NCI-H748 (cell line): ENCODE measurements at regions not wholly inside any gene's neighbourhood (a gene's known extent, or its start where the extent isn't known, plus 50 kb on each side); places are given as distances from the start of the nearest gene placed in this dataset.

Experiments
- DNase-seq: peaks from one replicate; lab custom pipeline; 2025; ENCODE audit not compliant: unreplicated experiment; lab: John Stamatoyannopoulos, UW

GRCh38 chr18:6605115-6605869 lies 124.2 kb upstream of the ARHGAP28 start:
- DNase-seq = no peak

- peak; percentile 64 for DNase-seq
Measured at GRCh38 chr18:6606411-6607085, 123.0 kb upstream of the ARHGAP28 start.

GRCh38 chr18:6607343-6607742 lies 122.2 kb upstream of the ARHGAP28 start:
- peak; percentile 26 for DNase-seq

GRCh38 chr18:6609666-6610264 lies 119.8 kb upstream of the ARHGAP28 start:
- no peak for DNase-seq

- DNase-seq = no peak
Measured at GRCh38 chr18:6610466-6610865, 119.0 kb upstream of the ARHGAP28 start.

GRCh38 chr18:6613581-6613980 lies 115.9 kb upstream of the ARHGAP28 start:
- DNase-seq = no peak

- no peak for DNase-seq
Measured at GRCh38 chr18:6614952-6615351, 114.6 kb upstream of the ARHGAP28 start.

- no peak for DNase-seq
Measured at GRCh38 chr18:6616981-6617380, 112.5 kb upstream of the ARHGAP28 start.

GRCh38 chr18:6621437-6621836 lies 108.1 kb upstream of the ARHGAP28 start:
- no peak for DNase-seq

- no peak for DNase-seq
Measured at GRCh38 chr18:6623278-6623677, 106.2 kb upstream of the ARHGAP28 start.

- no peak for DNase-seq
Measured at GRCh38 chr18:6624271-6624660, 105.2 kb upstream of the ARHGAP28 start.

- DNase-seq = no peak
Measured at GRCh38 chr18:6624661-6625311, 104.7 kb upstream of the ARHGAP28 start.

- no peak for DNase-seq
Measured at GRCh38 chr18:6625481-6625880, 104.0 kb upstream of the ARHGAP28 start.

GRCh38 chr18:6626457-6626856 lies 103.1 kb upstream of the ARHGAP28 start:
- no peak for DNase-seq

- no peak for DNase-seq
Measured at GRCh38 chr18:6627645-6628044, 101.9 kb upstream of the ARHGAP28 start.

GRCh38 chr18:6628187-6628586 lies 101.3 kb upstream of the ARHGAP28 start:
- no peak for DNase-seq

- DNase-seq = no peak
Measured at GRCh38 chr18:6629635-6630140, 99.8 kb upstream of the ARHGAP28 start.

- DNase-seq = peak; percentile 92
Measured at GRCh38 chr18:6633310-6633709, 96.2 kb upstream of the ARHGAP28 start.

GRCh38 chr18:6636091-6636490 lies 93.4 kb upstream of the ARHGAP28 start:
- no peak for DNase-seq

- DNase-seq = peak; percentile 10
Measured at GRCh38 chr18:6638447-6638846, 91.1 kb upstream of the ARHGAP28 start.

GRCh38 chr18:6639305-6639704 lies 90.2 kb upstream of the ARHGAP28 start:
- DNase-seq = peak; percentile 21
